ENCODE measurements at regions not wholly inside any gene's neighbourhood (a gene's known extent, or its start where the extent isn't known, plus 50 kb on each side); places are given as distances from the start of the nearest gene placed in this dataset.

GRCh38 chr4:29948858-29949257, 771.3 kb upstream of the PCDH7 start:
- TF ChIP-seq EZH2 (IDR thresholded peaks at IDR 0.05; ENCODE audit: insufficient read depth, poor library complexity, severe bottlenecking) (no peak), EZH2phosphoT487 (IDR thresholded peaks at IDR 0.05; ENCODE audit: insufficient read depth, low read depth) (no peak)
